Trophoblast cell (in vitro differentiated cells and primary cell): ENCODE measurements at regions not wholly inside any gene's neighbourhood (a gene's known extent, or its start where the extent isn't known, plus 50 kb on each side); places are given as distances from the start of the nearest gene placed in this dataset.

ENCODE experiments used
- DNase-seq, 2 donors: peaks; one replicate each; pipeline ENCODE4 v3.0.0-alpha.2; 2016
- H2AFZ ChIP-seq: 2 replicates; pipeline ENCODE4 v1.6.1; 2013; ENCODE audit warnings: low read length, moderate library complexity, mild to moderate bottlenecking; ENCODE audit not compliant: insufficient read depth, poor library complexity
- H2AK5ac ChIP-seq: 2 replicates; pipeline ENCODE4 v1.6.1; 2013; ENCODE audit warnings: mild to moderate bottlenecking, low read length
- H2BK120ac ChIP-seq: 2 replicates; pipeline ENCODE4 v1.6.1; 2013; ENCODE audit warnings: low read length, mild to moderate bottlenecking, moderate library complexity; ENCODE audit not compliant: insufficient read depth, poor library complexity
- H2BK12ac ChIP-seq: 2 replicates; pipeline ENCODE4 v1.6.1; 2013; ENCODE audit warnings: mild to moderate bottlenecking, low read length, moderate library complexity
- H2BK5ac ChIP-seq: 2 replicates; pipeline ENCODE4 v1.6.1; 2013; ENCODE audit warnings: low read length, low read depth, moderate library complexity, mild to moderate bottlenecking; ENCODE audit not compliant: poor library complexity
- H3K14ac ChIP-seq: 2 replicates; pipeline ENCODE4 v1.6.1; 2013; ENCODE audit warnings: mild to moderate bottlenecking, low read length
- H3K18ac ChIP-seq: 2 replicates; pipeline ENCODE4 v1.6.1; 2013; ENCODE audit warnings: mild to moderate bottlenecking, low read length
- H3K23ac ChIP-seq: 2 replicates; pipeline ENCODE4 v1.6.1; 2013; ENCODE audit warnings: low read length
- H3K27ac ChIP-seq: 2 replicates; pipeline ENCODE4 v1.5.1; 2013; ENCODE audit warnings: low read depth, mild to moderate bottlenecking, inconsistent platforms, low read length, moderate library complexity
- H3K27me3 ChIP-seq: 2 replicates; pipeline ENCODE4 v1.6.1; 2013; ENCODE audit warnings: inconsistent platforms, mild to moderate bottlenecking, low read length, moderate library complexity; ENCODE audit not compliant: insufficient read depth
- H3K36me3 ChIP-seq, 2 experiments: 1 replicate in 1 of 2; 2 replicates in 1 of 2; pipeline ENCODE4 v1.6.1; 2013; ENCODE audit warnings: low read length in 2 of 2, mild to moderate bottlenecking in 2 of 2, moderate library complexity in 1 of 2; ENCODE audit not compliant: insufficient read depth in 2 of 2, control insufficient read depth in 1 of 2
- H3K4ac ChIP-seq: 2 replicates; pipeline ENCODE4 v1.6.1; 2013; ENCODE audit warnings: low read depth, mild to moderate bottlenecking, low read length, moderate library complexity
- H3K4me1 ChIP-seq, 2 experiments: 1 replicate in 1 of 2; 2 replicates in 1 of 2; pipeline ENCODE4 v1.6.1; 2013; ENCODE audit warnings: low read length in 2 of 2, mild to moderate bottlenecking in 2 of 2, moderate library complexity in 1 of 2; ENCODE audit not compliant: insufficient read depth in 2 of 2, control insufficient read depth in 1 of 2
- H3K4me2 ChIP-seq: 2 replicates; pipeline ENCODE4 v1.6.1; 2013; ENCODE audit warnings: inconsistent platforms, mild to moderate bottlenecking, low read length, moderate library complexity
- H3K4me3 ChIP-seq: 2 replicates; pipeline ENCODE4 v1.5.1; 2013; ENCODE audit warnings: mild to moderate bottlenecking, low read depth, low read length, inconsistent platforms
- H3K79me1 ChIP-seq: one replicate; pipeline ENCODE4 v1.6.1; 2013; ENCODE audit warnings: low read length
- H3K79me2 ChIP-seq: 2 replicates; pipeline ENCODE4 v1.6.1; 2013; ENCODE audit warnings: low read length, mild to moderate bottlenecking; ENCODE audit not compliant: control insufficient read depth, insufficient read depth, poor library complexity
- H3K9ac ChIP-seq: 2 replicates; pipeline ENCODE4 v1.6.1; 2013; ENCODE audit warnings: mild to moderate bottlenecking, low read length
- H3K9me3 ChIP-seq: 2 replicates; pipeline ENCODE4 v1.6.1; 2013; ENCODE audit warnings: low read depth, mild to moderate bottlenecking, control low read depth, inconsistent platforms, low read length; ENCODE audit not compliant: insufficient read depth
- H4K12ac ChIP-seq: 2 replicates; pipeline ENCODE4 v1.6.1; 2013; ENCODE audit warnings: low read depth, mild to moderate bottlenecking, low read length, moderate library complexity
- H4K8ac ChIP-seq: 2 replicates; pipeline ENCODE4 v1.6.1; 2013; ENCODE audit warnings: low read depth, mild to moderate bottlenecking, low read length, moderate library complexity
- H4K91ac ChIP-seq: one replicate; pipeline ENCODE4 v1.6.1; 2013; ENCODE audit warnings: low read depth, mild to moderate bottlenecking, low read length, moderate library complexity
- WGBS: extraction: QIAGEN DNeasy Blood & Tissue Kit; methylation state at CpG from one replicate; pipeline ENCODE4 v1.1.7; 2013; ENCODE audit warnings: missing lambda C conversion rate; ENCODE audit not compliant: insufficient read length, insufficient coverage; ENCODE audit errors: extremely low coverage; 5-methylcytosine and 5-hydroxymethylcytosine counted together

DNA sequence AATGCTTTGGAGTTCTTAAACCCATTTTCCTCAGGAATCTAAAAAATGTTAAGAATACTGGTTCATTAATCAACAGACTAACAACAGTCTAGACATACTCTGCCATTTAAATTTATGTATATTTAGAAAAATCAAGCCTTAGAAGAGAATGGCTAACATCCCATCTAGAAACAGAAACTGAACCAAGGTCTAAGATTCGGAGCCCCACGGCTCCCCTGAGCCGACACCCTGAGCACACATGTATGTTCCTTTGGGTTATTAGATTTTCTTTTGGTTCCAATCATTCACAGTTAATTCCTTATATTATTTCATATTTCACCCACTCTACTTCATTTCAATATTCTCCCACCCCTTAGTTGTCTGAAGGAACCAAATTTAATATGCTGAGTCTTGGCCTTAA is 94.8 kb upstream of the HNRNPA3 start:
- Histone ChIP-seq H3K23ac (no peak overlapping the region), H3K4me1 (no peaks in the 10 kb centered on the region), H3K36me3 (no peaks in the 10 kb centered on the region), H2BK5ac (no peak overlapping the region), H2BK12ac (no peak overlapping the region), H3K18ac (no peak overlapping the region), H2AFZ (no peak overlapping the region), H3K4me2 (no peak overlapping the region), H3K4ac (no peak overlapping the region), H3K79me1 (no peaks in the 10 kb centered on the region), H3K4me3 (no peak overlapping the region), H3K27me3 (no peaks in the 10 kb centered on the region), H4K8ac (no peak overlapping the region), H4K91ac (no peak overlapping the region), H3K27ac (no peak overlapping the region), H2AK5ac (no peak overlapping the region), H3K9ac (no peak overlapping the region), H3K14ac (no peak overlapping the region), H2BK120ac (no peak overlapping the region), H4K12ac (no peak overlapping the region), H3K9me3 (no peaks in the 10 kb centered on the region), H3K79me2 (no peaks in the 10 kb centered on the region)
- DNase-seq = no peak
- no CpG with 5 or more reads among the region's 3 CpGs for WGBS

DNA sequence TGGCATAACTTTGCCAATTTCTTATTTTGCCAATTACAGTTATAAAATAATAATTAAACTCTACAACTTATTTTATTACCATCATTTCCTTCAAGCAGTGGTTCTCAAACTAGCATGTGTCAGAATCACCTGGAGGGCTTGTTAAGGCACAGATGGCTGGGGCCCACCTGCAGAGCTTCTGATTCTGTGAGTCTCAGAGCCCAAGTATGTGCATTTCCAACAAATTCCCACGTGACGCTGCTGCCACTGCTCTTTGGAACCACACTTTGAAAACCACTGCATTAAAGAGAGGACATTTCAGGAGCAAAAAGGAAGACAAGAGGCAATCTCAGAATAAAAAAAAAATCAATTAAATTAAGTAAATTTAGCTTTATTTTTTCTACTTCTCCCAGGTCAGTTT is 94.0 kb upstream of the HNRNPA3 start:
- DNase-seq = no peak
- H3K4ac ChIP-seq = no peak overlapping the region
- H3K79me1 ChIP-seq = no peaks in the 10 kb centered on the region
- no peak overlapping the region for H2AK5ac ChIP-seq
- no peak overlapping the region for H4K12ac ChIP-seq
- H2BK120ac ChIP-seq = no peak overlapping the region
- no peaks in the 10 kb centered on the region for H3K4me1 ChIP-seq
- no peaks in the 10 kb centered on the region for H3K36me3 ChIP-seq
- H3K18ac ChIP-seq = no peak overlapping the region
- no peaks in the 10 kb centered on the region for H3K9me3 ChIP-seq
- H3K79me2 ChIP-seq = no peaks in the 10 kb centered on the region
- no peak overlapping the region for H3K9ac ChIP-seq
- H3K4me2 ChIP-seq = no peak overlapping the region
- WGBS = no CpG with 5 or more reads among the region's 2 CpGs
- no peak overlapping the region for H3K27ac ChIP-seq
- H4K8ac ChIP-seq = no peak overlapping the region
- no peak overlapping the region for H2AFZ ChIP-seq
- no peak overlapping the region for H3K14ac ChIP-seq
- H2BK12ac ChIP-seq = no peak overlapping the region
- no peaks in the 10 kb centered on the region for H3K27me3 ChIP-seq
- H2BK5ac ChIP-seq = no peak overlapping the region
- H3K4me3 ChIP-seq = no peak overlapping the region
- no peak overlapping the region for H4K91ac ChIP-seq
- H3K23ac ChIP-seq = no peak overlapping the region

DNA sequence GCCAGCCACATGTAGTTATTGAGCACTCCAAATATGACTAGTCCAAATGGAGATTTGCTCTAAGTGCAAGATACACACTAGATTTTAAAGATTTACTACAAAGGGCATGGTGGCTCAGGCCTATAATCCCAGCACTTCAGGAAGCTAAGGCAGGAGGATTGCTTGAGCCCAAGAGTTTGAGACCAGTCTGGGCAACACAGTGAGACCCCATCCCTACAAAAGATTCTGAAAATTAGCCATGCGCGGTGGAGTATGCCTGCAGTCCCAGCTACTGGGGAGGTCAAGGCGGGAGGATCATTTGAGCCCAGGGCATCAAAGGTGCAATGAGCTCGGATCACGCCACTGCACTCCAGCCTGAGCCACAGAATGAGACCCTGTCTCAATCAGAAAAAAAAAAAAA is 93.5 kb upstream of the HNRNPA3 start:
- H3K9me3 ChIP-seq = no peaks in the 10 kb centered on the region
- DNase-seq = no peak
- no peak overlapping the region for H2BK120ac ChIP-seq
- no peak overlapping the region for H3K18ac ChIP-seq
- H3K79me2 ChIP-seq = no peaks in the 10 kb centered on the region
- no peak overlapping the region for H3K9ac ChIP-seq
- no peak overlapping the region for H3K4ac ChIP-seq
- no peak overlapping the region for H3K4me3 ChIP-seq
- no peaks in the 10 kb centered on the region for H3K79me1 ChIP-seq
- H3K27ac ChIP-seq = no peak overlapping the region
- H2BK12ac ChIP-seq = no peak overlapping the region
- H4K8ac ChIP-seq = no peak overlapping the region
- H3K36me3 ChIP-seq = no peaks in the 10 kb centered on the region
- H3K4me1 ChIP-seq = no peaks in the 10 kb centered on the region
- H2AK5ac ChIP-seq = no peak overlapping the region
- no peak overlapping the region for H2AFZ ChIP-seq
- H3K14ac ChIP-seq = no peak overlapping the region
- no peak overlapping the region for H4K91ac ChIP-seq
- no peak overlapping the region for H3K4me2 ChIP-seq
- no peaks in the 10 kb centered on the region for H3K27me3 ChIP-seq
- H3K23ac ChIP-seq = no peak overlapping the region
- no peak overlapping the region for H4K12ac ChIP-seq
- no peak overlapping the region for H2BK5ac ChIP-seq
- no CpG with 5 or more reads among the region's 5 CpGs for WGBS

DNA sequence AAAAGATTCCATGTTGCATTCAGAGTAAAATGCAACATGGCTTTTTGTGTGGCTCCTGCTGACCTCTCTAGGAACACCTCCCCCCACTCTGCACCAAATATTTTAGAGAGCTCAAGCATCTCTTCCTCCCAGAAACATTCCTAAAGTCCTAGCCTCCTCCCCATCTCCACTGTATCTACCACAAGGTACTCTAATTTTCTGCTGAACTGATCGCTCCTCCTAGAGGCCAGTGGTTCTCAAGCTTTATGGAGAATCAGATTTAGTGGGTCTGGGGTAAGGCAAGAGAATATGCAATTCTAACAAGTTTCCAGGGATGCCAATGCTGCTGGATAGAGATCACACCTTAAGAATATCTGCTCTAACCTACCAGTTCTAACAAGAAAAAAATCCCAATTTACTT is 89.5 kb upstream of the HNRNPA3 start:
- no peak overlapping the region for H2BK5ac ChIP-seq
- no peak overlapping the region for H2BK120ac ChIP-seq
- no peak overlapping the region for H3K9ac ChIP-seq
- H3K4ac ChIP-seq = no peak overlapping the region
- H3K27me3 ChIP-seq = no peaks in the 10 kb centered on the region
- H2BK12ac ChIP-seq = no peak overlapping the region
- no peak overlapping the region for H3K18ac ChIP-seq
- H3K23ac ChIP-seq = no peak overlapping the region
- no CpG with 5 or more reads among the region's 1 CpG for WGBS
- H3K9me3 ChIP-seq = no peaks in the 10 kb centered on the region
- no peak overlapping the region for H4K8ac ChIP-seq
- H3K14ac ChIP-seq = no peak overlapping the region
- H3K4me1 ChIP-seq = no peaks in the 10 kb centered on the region
- H3K36me3 ChIP-seq = no peaks in the 10 kb centered on the region
- H4K91ac ChIP-seq = no peak overlapping the region
- no peak for DNase-seq
- no peak overlapping the region for H4K12ac ChIP-seq
- no peaks in the 10 kb centered on the region for H3K79me2 ChIP-seq
- H3K27ac ChIP-seq = no peak overlapping the region
- H2AFZ ChIP-seq = no peak overlapping the region
- no peak overlapping the region for H3K4me2 ChIP-seq
- H2AK5ac ChIP-seq = no peak overlapping the region
- no peaks in the 10 kb centered on the region for H3K79me1 ChIP-seq
- H3K4me3 ChIP-seq = no peak overlapping the region
